ENCODE measurements at regions not wholly inside any gene's neighbourhood (a gene's known extent, or its start where the extent isn't known, plus 50 kb on each side); places are given as distances from the start of the nearest gene placed in this dataset.

DNA sequence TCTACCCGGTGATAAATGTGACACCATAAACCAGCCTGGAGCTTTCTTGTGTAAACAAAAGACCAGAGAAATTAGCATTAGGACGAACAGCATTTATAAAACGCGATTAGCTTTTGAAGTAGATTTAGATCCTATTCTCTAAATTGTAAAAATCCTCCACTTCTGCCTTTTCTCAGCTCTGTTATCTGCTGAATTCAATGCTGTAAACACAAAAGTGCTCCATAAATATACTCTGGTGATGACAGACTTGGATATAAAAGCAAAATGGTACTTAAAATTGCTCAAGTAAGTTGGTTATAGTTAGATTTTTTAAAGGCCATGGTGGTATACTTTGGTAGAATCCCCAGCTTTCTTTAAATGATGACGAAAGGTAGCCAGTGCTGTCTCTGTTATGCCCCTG is 114.6 kb upstream of the RMST start:
- no peak for DNase-seq

DNA sequence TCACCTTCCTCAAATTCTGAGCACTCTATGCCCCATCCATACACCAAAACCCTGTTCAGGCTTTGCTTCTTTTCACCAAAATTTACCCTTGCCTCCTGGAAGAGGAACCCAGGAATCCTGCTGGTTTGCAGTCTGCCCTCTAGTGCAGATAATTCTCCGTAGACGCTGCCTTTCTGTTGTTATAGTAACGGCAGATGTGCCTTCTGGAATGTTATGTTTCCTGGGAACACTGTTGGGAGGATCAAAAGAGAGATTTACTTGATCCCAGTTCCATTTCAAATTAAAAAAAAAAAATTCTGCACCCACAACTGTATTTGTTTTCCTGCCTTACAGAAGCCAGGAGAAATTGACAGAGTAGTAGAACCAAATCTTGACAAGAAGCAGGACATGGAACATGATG is 104.2 kb upstream of the RMST start:
- DNase-seq: no peak

DNA sequence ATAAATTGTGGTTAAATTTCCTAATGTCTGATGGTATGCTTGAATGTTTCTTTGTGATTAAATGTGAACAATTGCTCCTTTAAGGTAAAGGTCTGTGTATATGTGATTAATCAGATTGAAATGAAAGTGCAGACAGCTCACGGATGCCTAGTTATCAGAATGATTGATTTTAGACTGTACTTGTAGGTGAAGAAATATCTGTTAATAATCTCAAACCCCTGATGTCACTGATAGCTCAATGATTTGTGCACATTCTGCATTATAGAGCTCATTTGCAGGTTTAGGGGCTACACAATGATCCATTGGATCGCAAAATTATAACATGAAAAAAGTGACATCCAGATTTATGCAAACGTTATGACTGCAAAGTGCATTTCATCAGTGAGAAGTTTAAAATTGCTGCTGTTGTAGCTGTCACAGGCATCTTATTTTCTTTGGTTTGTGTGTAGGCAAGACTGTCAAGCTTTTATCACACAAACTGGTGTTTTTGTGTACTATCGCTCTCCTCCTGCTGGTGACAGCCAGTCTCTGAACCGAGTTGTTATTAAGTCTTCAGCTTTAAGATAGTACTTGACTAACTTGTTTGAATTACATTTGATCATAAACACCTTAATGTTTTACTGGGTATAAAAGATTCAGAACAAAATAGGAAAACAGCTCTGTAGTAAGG is 103.4 kb upstream of the RMST start:
- no peak for DNase-seq

DNA sequence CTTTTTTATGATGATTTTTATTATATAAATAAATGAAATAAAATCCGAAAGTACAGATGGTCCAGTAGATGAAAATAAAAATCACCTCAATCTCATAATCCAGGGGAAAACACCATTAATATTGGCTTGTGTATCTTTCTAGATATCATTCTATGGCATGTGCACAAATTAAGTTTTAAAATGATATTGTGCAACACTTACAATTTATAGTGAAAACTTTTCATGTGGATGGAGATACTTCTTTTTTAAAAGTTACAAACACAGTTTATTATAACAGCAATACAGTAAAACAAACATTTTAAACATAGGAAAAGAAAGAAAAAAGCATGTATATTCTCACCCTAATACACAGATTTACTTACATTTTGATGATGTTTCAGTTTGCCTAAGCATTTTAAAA is 98.9 kb upstream of the RMST start:
- DNase-seq: no peak

DNA sequence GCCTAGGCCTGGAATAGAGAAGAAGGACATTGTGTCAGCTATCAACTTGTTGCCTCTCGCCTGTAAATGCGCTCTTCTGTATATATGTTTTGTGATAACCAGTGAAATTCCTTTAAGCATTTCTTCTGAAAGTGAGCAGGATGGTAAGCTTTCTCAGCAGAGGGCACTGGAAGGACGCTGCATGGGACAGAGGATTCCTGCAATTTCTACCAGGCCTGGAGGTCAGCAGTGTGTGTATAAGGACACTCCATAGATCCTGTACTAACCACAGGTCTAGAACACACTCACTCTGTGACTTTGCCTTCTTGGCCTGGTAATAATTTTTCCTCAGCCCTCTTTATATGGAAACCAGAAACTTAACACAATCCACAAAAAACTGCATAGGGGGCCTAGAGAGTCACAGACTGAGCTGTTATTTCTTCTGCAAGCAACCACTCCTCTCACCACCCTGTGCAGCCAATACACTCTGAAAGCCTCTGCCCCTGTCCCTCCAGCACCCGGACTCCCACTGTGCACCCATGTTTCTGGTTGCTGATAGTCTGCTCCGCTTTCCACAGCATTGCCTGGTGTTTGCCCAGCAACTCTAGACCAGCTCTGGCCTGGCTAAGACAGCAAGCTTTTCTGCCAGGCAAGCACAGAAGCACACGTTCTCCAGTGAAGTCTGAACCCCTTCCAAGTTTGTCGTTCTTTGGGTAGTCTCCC is 94.0 kb upstream of the RMST start:
- no peak for DNase-seq

DNA sequence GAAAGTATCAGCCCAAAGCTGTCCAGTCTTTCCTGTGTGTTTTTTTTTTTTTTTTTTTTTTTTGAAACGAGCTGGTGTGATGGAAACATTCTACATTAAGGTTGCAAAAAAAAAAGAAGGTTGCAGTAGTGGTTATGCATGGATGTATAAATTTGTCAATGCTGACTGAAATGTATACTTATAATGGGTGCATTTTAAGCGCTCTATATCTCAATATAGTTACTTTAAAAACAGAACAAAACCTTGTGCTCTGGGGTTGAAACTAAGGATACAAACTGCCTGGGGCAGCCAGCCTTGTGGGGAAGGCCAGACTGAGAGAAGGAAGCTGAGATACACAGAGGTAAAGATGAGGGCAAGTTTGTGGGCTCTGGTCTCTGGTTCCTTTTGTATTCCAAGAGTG is 87.3 kb upstream of the RMST start:
- no peak for DNase-seq

DNA sequence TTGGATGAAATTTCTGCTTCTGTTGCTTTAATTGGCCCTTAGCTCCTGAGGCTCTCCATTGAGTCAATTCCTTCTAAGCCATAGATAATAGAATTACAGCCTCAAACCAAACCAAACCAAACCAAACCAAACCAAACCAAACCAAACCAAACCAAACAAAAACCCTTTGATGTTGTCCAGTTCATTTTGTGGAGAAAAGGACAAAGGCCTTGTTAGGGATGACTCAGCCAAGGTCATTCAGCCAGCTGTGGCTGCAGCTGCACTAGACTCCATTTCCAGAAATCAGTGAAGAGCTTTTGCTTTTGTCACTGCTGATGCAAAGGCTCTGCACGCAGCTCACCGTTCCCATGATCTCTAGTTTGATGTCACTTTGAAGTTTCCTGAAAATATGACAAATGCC is 82.2 kb upstream of the RMST start:
- DNase-seq: no peak

DNA sequence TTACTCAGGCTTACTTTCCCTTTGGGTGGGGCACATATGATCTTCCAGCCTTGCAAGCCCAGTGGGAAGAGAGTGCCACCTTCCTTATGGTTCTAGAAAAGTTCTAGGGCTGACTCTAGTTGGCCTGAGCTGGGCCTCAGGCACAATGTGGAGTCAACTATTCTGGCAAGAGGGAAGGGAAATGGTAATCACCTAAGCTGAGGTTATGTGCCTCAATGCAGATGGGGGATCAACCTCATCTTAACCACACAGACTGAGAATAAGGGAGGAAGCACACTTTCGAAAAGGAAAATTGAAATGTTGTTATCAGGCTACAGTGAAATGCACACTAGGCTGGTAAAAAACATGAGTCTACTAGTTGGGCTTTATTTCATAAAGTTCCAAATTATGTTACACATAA is 77.5 kb upstream of the RMST start:
- no peak for DNase-seq

DNA sequence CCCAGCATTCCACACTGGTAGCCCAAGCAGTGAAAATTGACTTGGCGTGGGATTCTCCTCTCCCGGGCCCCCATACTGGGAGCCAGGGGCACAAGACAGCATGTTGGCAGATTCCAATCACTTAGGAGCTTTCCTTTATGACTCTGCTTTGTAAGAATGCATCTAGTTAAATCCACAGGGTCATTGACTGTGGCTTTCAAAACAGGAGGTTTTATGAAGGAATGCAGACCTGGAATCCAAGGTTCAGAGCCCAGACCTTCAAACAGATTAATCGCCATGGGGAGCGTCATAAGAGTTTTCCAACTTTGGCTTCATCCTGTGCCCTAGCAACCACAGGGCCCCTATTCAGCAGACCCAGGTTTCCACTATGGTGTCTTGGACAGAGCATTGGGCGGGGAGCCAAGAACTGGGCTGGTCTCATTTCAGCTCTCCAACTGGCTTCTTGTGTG is 76.4 kb upstream of the RMST start:
- DNase-seq: no peak

DNA sequence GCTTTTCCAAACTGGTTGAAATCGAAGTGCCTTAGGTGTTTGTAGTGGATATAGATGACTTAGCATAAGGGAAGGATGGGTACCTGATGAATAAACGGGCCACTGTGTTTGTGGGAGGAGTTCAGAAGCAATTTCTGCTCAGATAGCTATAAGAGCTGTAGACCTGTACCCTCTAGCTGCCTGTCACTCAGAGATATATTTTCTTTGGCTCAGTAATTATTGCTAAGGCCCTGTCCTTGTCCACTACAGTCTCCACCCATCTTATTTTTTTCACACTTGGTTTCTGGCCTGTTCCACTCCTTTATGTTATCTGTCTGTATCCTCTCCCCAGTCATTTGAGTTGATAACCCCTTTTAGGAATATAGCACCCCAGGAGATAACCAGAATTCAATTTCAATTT is 74.8 kb upstream of the RMST start:
- DNase-seq: no peak

DNA sequence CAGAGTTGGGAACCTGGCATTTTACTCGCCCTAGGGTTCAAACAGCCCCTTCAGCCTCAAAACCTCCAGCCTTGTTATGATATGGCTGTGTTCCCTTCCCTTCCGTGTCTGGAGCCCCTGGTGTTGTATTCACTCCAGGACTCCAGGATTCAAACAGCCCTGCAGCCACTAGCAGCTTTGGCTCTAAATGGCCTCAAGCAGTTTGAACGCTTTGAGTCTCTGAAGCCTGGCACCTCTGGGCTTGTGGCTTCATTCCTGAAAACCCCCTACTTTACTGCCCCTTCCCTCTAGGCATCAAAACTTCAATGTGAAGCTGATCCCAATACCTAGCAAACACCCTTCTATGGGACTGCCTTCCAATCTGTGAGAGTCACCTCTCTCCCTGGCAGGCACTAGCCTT is 67.9 kb upstream of the RMST start:
- no peak for DNase-seq

DNA sequence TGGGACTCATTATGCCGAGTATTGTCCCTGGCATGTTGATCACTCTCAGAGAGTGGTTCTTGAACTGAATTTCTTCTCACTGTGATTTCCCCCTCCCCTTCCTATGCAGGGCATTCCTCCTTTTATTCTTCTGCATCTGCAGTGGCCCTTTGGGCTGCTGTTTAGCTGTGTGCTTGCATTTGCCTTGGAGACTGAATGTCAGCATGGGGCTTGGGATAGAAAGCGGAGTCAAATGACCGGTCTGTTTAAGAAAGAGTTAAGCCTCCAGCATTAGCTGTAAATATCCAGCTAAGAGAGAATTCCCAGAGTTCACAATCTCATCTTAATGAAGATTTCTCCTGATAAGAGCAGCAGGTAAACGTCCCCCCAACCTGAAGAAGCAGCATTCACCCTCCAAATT is 65.6 kb upstream of the RMST start:
- DNase-seq: no peak

DNA sequence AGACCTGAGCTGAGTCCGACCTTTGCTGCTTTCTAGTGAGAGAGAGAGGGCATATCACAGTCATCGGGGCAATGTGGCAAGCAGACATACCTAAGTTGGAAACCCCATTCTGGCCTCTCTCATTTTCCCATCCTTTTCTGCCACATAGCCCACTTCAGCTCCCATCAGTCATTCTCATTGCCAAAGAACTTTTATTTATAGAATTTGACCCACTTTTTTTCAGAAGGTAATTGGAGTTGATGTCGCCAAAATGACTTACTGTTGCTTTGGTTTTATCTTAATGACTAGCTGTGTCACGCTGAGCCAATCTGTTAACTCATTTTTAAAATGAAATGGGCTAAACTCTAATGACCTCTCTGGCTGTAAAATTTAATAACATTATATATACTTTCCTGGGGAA is 63.9 kb upstream of the RMST start:
- no peak for DNase-seq

DNA sequence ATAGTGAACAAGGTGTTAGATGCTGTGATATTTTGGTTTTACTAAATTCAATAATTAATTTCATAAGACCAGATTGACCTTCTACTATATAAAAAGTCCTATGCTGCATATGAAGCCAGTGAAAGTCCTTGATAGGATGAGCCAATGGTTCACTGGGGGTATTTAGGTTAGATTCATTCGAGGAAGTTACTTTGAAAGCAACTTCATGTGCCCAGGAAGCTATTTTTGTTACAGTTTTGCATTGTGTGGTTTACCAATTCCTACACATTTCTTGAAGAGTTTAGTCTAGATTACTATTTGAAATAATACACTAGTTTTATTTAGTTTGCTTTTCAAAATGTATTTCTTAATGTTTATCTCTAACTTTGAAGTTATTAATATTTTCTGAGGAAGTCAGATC is 58.5 kb upstream of the RMST start:
- DNase-seq: no peak

DNA sequence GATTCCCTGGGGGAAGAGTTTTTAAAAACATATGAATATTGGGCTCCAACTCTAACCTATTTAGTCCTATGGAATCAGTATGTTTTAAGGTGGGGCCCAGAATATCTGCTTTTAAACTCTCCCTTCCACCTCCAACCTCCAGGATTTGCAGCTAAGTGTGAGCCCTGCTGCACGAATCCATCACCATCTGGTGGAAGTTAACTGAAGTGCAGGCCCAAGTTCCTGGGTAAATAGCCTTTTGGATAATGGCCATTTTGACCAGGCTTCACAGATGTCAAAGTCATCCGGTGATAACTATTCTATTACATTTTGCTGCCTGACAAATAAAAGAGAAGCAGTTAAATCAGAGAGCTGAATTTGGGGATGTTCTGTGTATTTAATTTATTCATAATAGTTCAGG is 58.1 kb upstream of the RMST start:
- DNase-seq: peak; percentile 30

DNA sequence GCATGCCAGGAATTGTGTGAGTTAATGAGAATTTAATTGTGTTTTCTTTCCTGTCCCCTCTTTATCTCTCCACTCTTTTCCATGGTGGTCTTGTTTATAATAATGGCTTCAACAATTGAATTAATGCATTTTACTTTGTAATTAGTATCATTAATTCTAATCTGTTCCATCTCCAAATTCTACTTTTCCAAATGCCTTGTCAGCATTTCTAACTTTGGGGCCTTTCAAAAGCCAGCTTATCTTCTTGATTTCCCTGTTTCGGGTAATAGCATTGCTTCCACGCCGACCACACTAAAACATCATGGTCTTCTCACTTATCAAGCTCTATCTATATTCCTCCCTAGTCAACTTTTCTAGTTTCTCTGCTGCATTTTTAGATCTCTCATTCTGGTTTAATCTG is 54.2 kb upstream of the RMST start:
- no peak for DNase-seq

DNA sequence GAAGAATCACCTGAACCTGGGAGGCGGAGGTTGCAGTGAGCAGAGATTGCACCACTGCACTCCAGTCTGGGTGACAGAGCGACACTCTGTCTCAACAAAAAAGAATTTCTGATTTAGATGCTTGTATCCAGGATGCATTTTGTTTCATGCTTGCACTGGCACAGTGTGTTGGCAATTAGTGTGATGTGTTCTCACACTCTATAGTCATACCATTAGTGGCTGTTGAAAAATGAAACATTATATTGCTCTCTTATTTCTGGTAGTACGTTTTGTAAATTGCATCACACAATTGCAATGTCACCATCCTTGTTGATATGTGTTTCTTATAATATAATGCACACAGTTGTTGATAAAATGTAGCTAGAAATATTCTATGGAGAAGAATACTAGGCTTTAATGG is 51.3 kb upstream of the RMST start:
- DNase-seq: no peak
